ENCODE measurements at regions not wholly inside any gene's neighbourhood (a gene's known extent, or its start where the extent isn't known, plus 50 kb on each side); places are given as distances from the start of the nearest gene placed in this dataset.

GRCh38 chr16:8260140-8260539 is 330.2 kb downstream of the TMEM114 start:
- no peak for DNase-seq

GRCh38 chr16:8258523-8258922 is 331.8 kb downstream of the TMEM114 start:
- no peak for DNase-seq

GRCh38 chr16:8257561-8257960 is 332.8 kb downstream of the TMEM114 start:
- DNase-seq = no peak

GRCh38 chr16:8254405-8254804 is 335.9 kb downstream of the TMEM114 start:
- no peak for DNase-seq

- no peak for DNase-seq
Measured at GRCh38 chr16:8253718-8254117, 336.6 kb downstream of the TMEM114 start.

- DNase-seq = no peak
Measured at GRCh38 chr16:8251727-8252126, 338.6 kb downstream of the TMEM114 start.

GRCh38 chr16:8251298-8251697 is 339.0 kb downstream of the TMEM114 start:
- no peak for DNase-seq

- no peak for DNase-seq
Measured at GRCh38 chr16:8247993-8248392, 342.3 kb downstream of the TMEM114 start.

- no peak for DNase-seq
Measured at GRCh38 chr16:8243981-8244380, 346.3 kb downstream of the TMEM114 start.

GRCh38 chr16:8241408-8241807 is 348.9 kb downstream of the TMEM114 start:
- no peak for DNase-seq

- no peak for DNase-seq
Measured at GRCh38 chr16:8239443-8239842, 350.9 kb downstream of the TMEM114 start.

- no peak for DNase-seq
Measured at GRCh38 chr16:8237452-8237851, 352.9 kb downstream of the TMEM114 start.

GRCh38 chr16:8236816-8237215 is 353.5 kb downstream of the TMEM114 start:
- DNase-seq = no peak

- DNase-seq = no peak
Measured at GRCh38 chr16:8230497-8230896, 359.8 kb downstream of the TMEM114 start.

- DNase-seq = no peak
Measured at GRCh38 chr16:8229011-8229520, 361.2 kb downstream of the TMEM114 start.

GRCh38 chr16:8217201-8217600 is 373.1 kb downstream of the TMEM114 start:
- no peak for DNase-seq

- no peak for DNase-seq
Measured at GRCh38 chr16:8204769-8205168, 385.5 kb downstream of the TMEM114 start.

GRCh38 chr16:8204096-8204495 is 386.2 kb downstream of the TMEM114 start:
- DNase-seq = no peak

GRCh38 chr16:8203101-8203500 is 387.2 kb downstream of the TMEM114 start:
- DNase-seq = no peak

GRCh38 chr16:8200839-8201238 is 389.5 kb downstream of the TMEM114 start:
- no peak for DNase-seq

- DNase-seq = no peak
Measured at GRCh38 chr16:8199390-8199789, 390.9 kb downstream of the TMEM114 start.

GRCh38 chr16:8194794-8195193 is 395.5 kb downstream of the TMEM114 start:
- no peak for DNase-seq

- no peak for DNase-seq
Measured at GRCh38 chr16:8188841-8189240, 401.5 kb downstream of the TMEM114 start.

GRCh38 chr16:8187782-8188372 is 402.4 kb downstream of the TMEM114 start:
- no peak for DNase-seq

- DNase-seq = no peak
Measured at GRCh38 chr16:8184854-8185253, 405.5 kb downstream of the TMEM114 start.

Measured in hippocampal formation (tissue), 2 donors.